H1 (cell line): ENCODE measurements at regions not wholly inside any gene's neighbourhood (a gene's known extent, or its start where the extent isn't known, plus 50 kb on each side); places are given as distances from the start of the nearest gene placed in this dataset.
"Not testable (repeated sequence)": the region's sequence is repeated elsewhere in the genome, so short reads cannot be mapped to it uniquely, and the experiment has no call there.

ENCODE experiments used
- CHD7 ChIP-seq: fragments of 300-600 bp; sonication (generic); IDR thresholded peaks from 2 replicates; pipeline ENCODE4 v1.7.1; 2012; ENCODE audit warnings: low read length, moderate library complexity, mild to moderate bottlenecking, inconsistent platforms; ENCODE audit not compliant: insufficient replicate concordance
- CTCF ChIP-seq, 3 experiments: IDR thresholded peaks; 1 replicate in 2 of 3; 2 replicates in 1 of 3; pipeline versions ENCODE4 v1.5.1 to v1.6.1; 2011; ENCODE audit warnings: low read length in 3 of 3, mild to moderate bottlenecking in 3 of 3, inconsistent platforms in 2 of 3, low read depth in 1 of 3, moderate library complexity in 1 of 3; ENCODE audit not compliant: insufficient read depth in 1 of 3; ENCODE audit errors: control extremely low read depth in 1 of 3
- JUN ChIP-seq: IDR thresholded peaks from 2 replicates; pipeline ENCODE4 v1.6.1; 2011; ENCODE audit warnings: low read depth, mild to moderate bottlenecking, improper control_type of control experiment, low read length
- RBBP5 ChIP-seq: IDR thresholded peaks from 2 replicates; pipeline ENCODE4 v1.7.1; 2012; ENCODE audit warnings: low read depth, mild to moderate bottlenecking, inconsistent platforms, low read length, moderate library complexity, borderline replicate concordance
- TAF1 ChIP-seq: IDR thresholded peaks from 2 replicates; pipeline ENCODE4 v1.6.1; 2011; ENCODE audit warnings: mild to moderate bottlenecking, low read depth, low read length

GRCh38 chr9:38498551-38498950, 74.3 kb upstream of the IGFBPL1 start:
- TF ChIP-seq JUN; CHD7; TAF1; RBBP5; CTCF (IDR thresholded peaks at IDR 0.05; ENCODE audit: control extremely low read depth in 1 of 3, insufficient read depth in 1 of 3, low read depth in 1 of 3, low read length in 3 of 3): not testable (repeated sequence)
